ENCODE measurements at regions not wholly inside any gene's neighbourhood (a gene's known extent, or its start where the extent isn't known, plus 50 kb on each side); places are given as distances from the start of the nearest gene placed in this dataset.

- Histone ChIP-seq H3K27me3 (ENCODE audit: insufficient read depth, poor library complexity, severe bottlenecking) (no peaks in the 10 kb centered on the region), H3K9me3 (ENCODE audit: severe bottlenecking) (no peaks in the 10 kb centered on the region), H3K36me3 (ENCODE audit: low read depth) (no peaks in the 10 kb centered on the region), H3K4me1 (ENCODE audit: insufficient read depth, poor library complexity, severe bottlenecking) (peaks cover 5% of the 10 kb centered on the region), H3K27ac (ENCODE audit: poor library complexity, severe bottlenecking) (no peak overlapping the region), H3K4me3 (ENCODE audit: severe bottlenecking) (no peak overlapping the region)
- no peak for TF ChIP-seq CTCF (IDR thresholded peaks at IDR 0.05; ENCODE audit: poor library complexity, severe bottlenecking)
- ATAC-seq (ENCODE audit: low read depth), result no peak
- no peak for DNase-seq (ENCODE audit: low spot score)
These were observed 358.9 kb downstream of the CTTN start for GRCh38 chr11:70757241-70757640.

GRCh38 chr11:70758206-70758605 lies 359.9 kb downstream of the CTTN start:
- H3K36me3 ChIP-seq (ENCODE audit: low read depth), result no peaks in the 10 kb centered on the region
- no peaks in the 10 kb centered on the region for H3K27me3 ChIP-seq (ENCODE audit: insufficient read depth, poor library complexity, severe bottlenecking)
- DNase-seq (ENCODE audit: low spot score) (no peak), ATAC-seq (ENCODE audit: low read depth) (no peak)
- no peaks in the 10 kb centered on the region for H3K9me3 ChIP-seq (ENCODE audit: severe bottlenecking)
- no peak for TF ChIP-seq CTCF (IDR thresholded peaks at IDR 0.05; ENCODE audit: poor library complexity, severe bottlenecking)
- no peak overlapping the region for H3K4me3 ChIP-seq (ENCODE audit: severe bottlenecking)
- H3K27ac ChIP-seq (ENCODE audit: poor library complexity, severe bottlenecking), result no peak overlapping the region
- H3K4me1 ChIP-seq (ENCODE audit: insufficient read depth, poor library complexity, severe bottlenecking), result peaks cover 5% of the 10 kb centered on the region

- ATAC-seq (ENCODE audit: low read depth) (no peak), DNase-seq (ENCODE audit: low spot score) (no peak)
- peaks cover 5% of the 10 kb centered on the region for H3K4me1 ChIP-seq (ENCODE audit: insufficient read depth, poor library complexity, severe bottlenecking)
- no peaks in the 10 kb centered on the region for H3K36me3 ChIP-seq (ENCODE audit: low read depth)
- H3K4me3 ChIP-seq (ENCODE audit: severe bottlenecking), result no peak overlapping the region
- TF ChIP-seq CTCF (IDR thresholded peaks at IDR 0.05; ENCODE audit: poor library complexity, severe bottlenecking), result no peak
- H3K27ac ChIP-seq (ENCODE audit: poor library complexity, severe bottlenecking), result no peak overlapping the region
- no peaks in the 10 kb centered on the region for H3K27me3 ChIP-seq (ENCODE audit: insufficient read depth, poor library complexity, severe bottlenecking)
- no peaks in the 10 kb centered on the region for H3K9me3 ChIP-seq (ENCODE audit: severe bottlenecking)
These were observed 361.5 kb downstream of the CTTN start for GRCh38 chr11:70759846-70760245.

- DNase-seq (ENCODE audit: low spot score) (no peak), ATAC-seq (ENCODE audit: low read depth) (peak; percentile 44)
- no peaks in the 10 kb centered on the region for H3K27me3 ChIP-seq (ENCODE audit: insufficient read depth, poor library complexity, severe bottlenecking)
- no peak overlapping the region for H3K4me3 ChIP-seq (ENCODE audit: severe bottlenecking)
- H3K9me3 ChIP-seq (ENCODE audit: severe bottlenecking), result no peaks in the 10 kb centered on the region
- TF ChIP-seq CTCF (IDR thresholded peaks at IDR 0.05; ENCODE audit: poor library complexity, severe bottlenecking), result no peak
- no peaks in the 10 kb centered on the region for H3K36me3 ChIP-seq (ENCODE audit: low read depth)
- no peak overlapping the region for H3K27ac ChIP-seq (ENCODE audit: poor library complexity, severe bottlenecking)
- H3K4me1 ChIP-seq (ENCODE audit: insufficient read depth, poor library complexity, severe bottlenecking), result peaks cover 5% of the 10 kb centered on the region
These were observed 362.2 kb downstream of the CTTN start for GRCh38 chr11:70760416-70761020.

- Histone ChIP-seq H3K4me3 (ENCODE audit: severe bottlenecking) (no peak overlapping the region), H3K27ac (ENCODE audit: poor library complexity, severe bottlenecking) (no peak overlapping the region), H3K36me3 (ENCODE audit: low read depth) (no peaks in the 10 kb centered on the region), H3K27me3 (ENCODE audit: insufficient read depth, poor library complexity, severe bottlenecking) (no peaks in the 10 kb centered on the region), H3K9me3 (ENCODE audit: severe bottlenecking) (no peaks in the 10 kb centered on the region), H3K4me1 (ENCODE audit: insufficient read depth, poor library complexity, severe bottlenecking) (peaks cover 5% of the 10 kb centered on the region)
- TF ChIP-seq CTCF (IDR thresholded peaks at IDR 0.05; ENCODE audit: poor library complexity, severe bottlenecking), result no peak
- no peak for DNase-seq (ENCODE audit: low spot score)
- ATAC-seq (ENCODE audit: low read depth), result no peak
These were observed 363.0 kb downstream of the CTTN start for GRCh38 chr11:70761094-70761907.

Measured in RWPE2 (cell line).